ENCODE measurements at regions not wholly inside any gene's neighbourhood (a gene's known extent, or its start where the extent isn't known, plus 50 kb on each side); places are given as distances from the start of the nearest gene placed in this dataset.

DNA sequence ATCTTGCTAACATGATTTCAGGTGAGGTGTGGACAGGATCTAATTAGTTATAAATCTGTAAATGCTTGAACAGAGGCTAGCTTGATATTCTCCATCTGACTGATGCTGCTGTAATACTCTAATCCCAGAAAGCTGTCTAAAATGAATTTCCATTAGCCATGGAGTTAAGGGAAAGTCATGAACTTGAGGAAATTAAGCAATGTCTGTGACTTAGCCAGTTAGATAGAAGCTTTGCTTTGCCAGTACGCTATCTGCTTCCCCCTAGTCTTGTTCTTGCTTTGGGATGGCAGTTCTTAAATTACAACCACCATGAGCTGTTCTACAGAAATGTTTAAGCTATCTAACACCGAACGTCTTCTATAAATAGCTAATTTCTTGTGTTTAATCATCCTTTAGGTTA lies 195.7 kb downstream of the PRL start:
- H2BK120ac ChIP-seq (ENCODE audit: low read depth, low read length), result no peak overlapping the region
- H3K27ac ChIP-seq (ENCODE audit: low read depth, low read length), result no peak overlapping the region
- no peak overlapping the region for H4K8ac ChIP-seq (ENCODE audit: low read depth, low read length)
- H3K36me3 ChIP-seq (ENCODE audit: control insufficient read depth, insufficient read depth, low read length), result no peaks in the 10 kb centered on the region
- H3K79me2 ChIP-seq (ENCODE audit: control insufficient read depth, insufficient read depth, low read length), result no peaks in the 10 kb centered on the region
- no peaks in the 10 kb centered on the region for H3K79me1 ChIP-seq (ENCODE audit: low read length)
- H3K23ac ChIP-seq (ENCODE audit: low read length), result no peak overlapping the region
- no peak overlapping the region for H3K9ac ChIP-seq (ENCODE audit: low read length)
- no peak overlapping the region for H3K4me3 ChIP-seq (ENCODE audit: low read length)
- no peak overlapping the region for H2AK5ac ChIP-seq (ENCODE audit: low read length)
- no peak overlapping the region for H2BK5ac ChIP-seq (ENCODE audit: low read length)
- no peak overlapping the region for H2BK15ac ChIP-seq (replicated peaks; ENCODE audit: low read depth)
- no peaks in the 10 kb centered on the region for H3K4me1 ChIP-seq (ENCODE audit: control insufficient read depth, low read depth, low read length)
- H3K4ac ChIP-seq (ENCODE audit: low read depth, low read length), result no peak overlapping the region
- H3K4me2 ChIP-seq (ENCODE audit: low read length), result no peak overlapping the region
- no peaks in the 10 kb centered on the region for H3K27me3 ChIP-seq (ENCODE audit: insufficient read depth, low read length, poor library complexity)
- no peak overlapping the region for H3K56ac ChIP-seq (ENCODE audit: low read length)
- WGBS (ENCODE audit: extremely low coverage, insufficient coverage, low lambda C conversion rate), result no CpG with 5 or more reads among the region's 3 CpGs
- no peak for DNase-seq
- no peak overlapping the region for H4K5ac ChIP-seq (ENCODE audit: low read length)
- H3K18ac ChIP-seq (ENCODE audit: low read length), result no peak overlapping the region

DNA sequence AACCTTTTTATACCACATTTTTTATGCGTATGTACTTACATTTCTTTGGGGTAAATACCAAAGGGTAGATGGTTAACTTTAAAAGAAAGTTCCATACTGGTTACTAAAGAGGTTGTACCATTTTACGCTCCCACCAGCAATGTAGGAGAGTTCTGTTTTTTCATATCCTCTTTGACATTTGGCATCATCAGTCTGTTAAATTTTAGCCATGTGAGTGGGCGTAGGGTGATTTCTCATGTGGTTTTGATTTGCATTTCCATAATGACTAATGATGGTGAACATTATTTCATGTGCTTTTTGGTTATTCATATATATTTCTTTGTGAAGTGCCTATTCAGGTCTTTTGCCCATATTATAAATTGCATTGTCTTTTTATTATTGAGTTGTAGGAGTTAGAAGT lies 194.2 kb downstream of the PRL start:
- WGBS (ENCODE audit: extremely low coverage, insufficient coverage, low lambda C conversion rate), result no CpG with 5 or more reads among the region's 3 CpGs
- no peak overlapping the region for H3K4ac ChIP-seq (ENCODE audit: low read depth, low read length)
- no peak overlapping the region for H3K4me3 ChIP-seq (ENCODE audit: low read length)
- H3K36me3 ChIP-seq (ENCODE audit: control insufficient read depth, insufficient read depth, low read length), result no peaks in the 10 kb centered on the region
- H2BK15ac ChIP-seq (replicated peaks; ENCODE audit: low read depth), result no peak overlapping the region
- no peak overlapping the region for H2AK5ac ChIP-seq (ENCODE audit: low read length)
- H3K79me2 ChIP-seq (ENCODE audit: control insufficient read depth, insufficient read depth, low read length), result no peaks in the 10 kb centered on the region
- no peak overlapping the region for H3K9ac ChIP-seq (ENCODE audit: low read length)
- H3K79me1 ChIP-seq (ENCODE audit: low read length), result no peaks in the 10 kb centered on the region
- H3K27ac ChIP-seq (ENCODE audit: low read depth, low read length), result no peak overlapping the region
- DNase-seq, result no peak
- H4K8ac ChIP-seq (ENCODE audit: low read depth, low read length), result no peak overlapping the region
- H3K4me1 ChIP-seq (ENCODE audit: control insufficient read depth, low read depth, low read length), result no peaks in the 10 kb centered on the region
- no peak overlapping the region for H3K18ac ChIP-seq (ENCODE audit: low read length)
- no peak overlapping the region for H3K56ac ChIP-seq (ENCODE audit: low read length)
- H4K5ac ChIP-seq (ENCODE audit: low read length), result no peak overlapping the region
- H3K4me2 ChIP-seq (ENCODE audit: low read length), result no peak overlapping the region
- no peak overlapping the region for H3K23ac ChIP-seq (ENCODE audit: low read length)
- no peaks in the 10 kb centered on the region for H3K27me3 ChIP-seq (ENCODE audit: insufficient read depth, low read length, poor library complexity)
- no peak overlapping the region for H2BK120ac ChIP-seq (ENCODE audit: low read depth, low read length)
- no peak overlapping the region for H2BK5ac ChIP-seq (ENCODE audit: low read length)

DNA sequence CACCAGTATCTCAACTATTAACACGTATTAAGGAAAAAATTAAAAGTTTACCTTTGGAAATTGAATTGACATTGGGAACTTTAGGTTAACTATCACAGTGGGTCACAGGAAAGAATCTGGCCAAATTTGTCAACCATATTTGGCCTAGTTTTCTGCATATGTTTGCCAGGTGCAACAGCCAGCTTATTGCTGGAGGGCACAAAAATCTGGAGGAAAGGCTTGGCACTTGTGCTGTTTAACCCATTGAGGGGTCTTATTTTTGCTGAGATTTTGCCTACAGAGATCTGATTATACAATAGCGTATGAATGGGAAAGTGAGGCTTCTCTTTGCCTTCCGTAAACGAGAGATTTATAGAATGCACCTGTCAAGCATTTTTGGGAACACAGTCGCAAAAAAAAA lies 190.4 kb downstream of the PRL start:
- Histone ChIP-seq H2BK15ac (replicated peaks; ENCODE audit: low read depth) (no peak overlapping the region), H3K79me1 (ENCODE audit: low read length) (no peaks in the 10 kb centered on the region), H3K23ac (ENCODE audit: low read length) (no peak overlapping the region), H3K27me3 (ENCODE audit: insufficient read depth, low read length, poor library complexity) (no peaks in the 10 kb centered on the region), H3K9ac (ENCODE audit: low read length) (no peak overlapping the region), H3K36me3 (ENCODE audit: control insufficient read depth, insufficient read depth, low read length) (no peaks in the 10 kb centered on the region), H3K27ac (ENCODE audit: low read depth, low read length) (no peak overlapping the region), H3K56ac (ENCODE audit: low read length) (no peak overlapping the region), H3K4ac (ENCODE audit: low read depth, low read length) (no peak overlapping the region), H3K79me2 (ENCODE audit: control insufficient read depth, insufficient read depth, low read length) (no peaks in the 10 kb centered on the region), H3K4me2 (ENCODE audit: low read length) (no peak overlapping the region), H2AK5ac (ENCODE audit: low read length) (no peak overlapping the region), H3K18ac (ENCODE audit: low read length) (no peak overlapping the region), H3K4me3 (ENCODE audit: low read length) (no peak overlapping the region), H2BK120ac (ENCODE audit: low read depth, low read length) (no peak overlapping the region), H2BK5ac (ENCODE audit: low read length) (no peak overlapping the region), H3K4me1 (ENCODE audit: control insufficient read depth, low read depth, low read length) (no peaks in the 10 kb centered on the region), H4K8ac (ENCODE audit: low read depth, low read length) (no peak overlapping the region), H4K5ac (ENCODE audit: low read length) (no peak overlapping the region)
- no peak for DNase-seq
- WGBS (ENCODE audit: extremely low coverage, insufficient coverage, low lambda C conversion rate), result no CpG with 5 or more reads among the region's 5 CpGs

DNA sequence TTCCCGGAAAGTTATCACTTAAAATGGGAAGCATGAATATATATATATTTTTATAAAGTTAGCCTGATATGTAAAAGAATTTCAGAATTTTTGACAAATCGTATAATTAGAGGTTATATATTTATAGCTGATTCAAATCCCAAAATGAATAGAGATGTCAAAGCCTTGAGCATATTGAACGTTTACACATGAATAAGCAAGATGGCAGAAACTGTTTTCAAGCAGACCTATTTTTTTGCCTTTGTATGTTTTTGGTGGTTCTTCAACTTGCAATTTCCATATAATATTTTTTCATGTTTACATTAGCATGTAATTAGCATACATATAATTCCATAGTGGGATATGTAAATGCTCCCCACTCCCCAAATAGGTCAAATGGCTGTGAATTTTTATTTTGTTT lies 189.9 kb downstream of the PRL start:
- Histone ChIP-seq H2BK5ac (ENCODE audit: low read length) (no peak overlapping the region), H3K4me1 (ENCODE audit: control insufficient read depth, low read depth, low read length) (no peaks in the 10 kb centered on the region), H4K5ac (ENCODE audit: low read length) (no peak overlapping the region), H3K36me3 (ENCODE audit: control insufficient read depth, insufficient read depth, low read length) (no peaks in the 10 kb centered on the region), H3K23ac (ENCODE audit: low read length) (no peak overlapping the region), H2AK5ac (ENCODE audit: low read length) (no peak overlapping the region), H3K4ac (ENCODE audit: low read depth, low read length) (no peak overlapping the region), H3K18ac (ENCODE audit: low read length) (no peak overlapping the region), H2BK120ac (ENCODE audit: low read depth, low read length) (no peak overlapping the region), H4K8ac (ENCODE audit: low read depth, low read length) (no peak overlapping the region), H3K56ac (ENCODE audit: low read length) (no peak overlapping the region), H2BK15ac (replicated peaks; ENCODE audit: low read depth) (no peak overlapping the region), H3K27ac (ENCODE audit: low read depth, low read length) (no peak overlapping the region), H3K4me3 (ENCODE audit: low read length) (no peak overlapping the region), H3K79me1 (ENCODE audit: low read length) (no peaks in the 10 kb centered on the region), H3K79me2 (ENCODE audit: control insufficient read depth, insufficient read depth, low read length) (no peaks in the 10 kb centered on the region), H3K27me3 (ENCODE audit: insufficient read depth, low read length, poor library complexity) (no peaks in the 10 kb centered on the region), H3K4me2 (ENCODE audit: low read length) (no peak overlapping the region), H3K9ac (ENCODE audit: low read length) (no peak overlapping the region)
- 100% methylated on average over 1 of the region's 3 CpGs for WGBS (ENCODE audit: extremely low coverage, insufficient coverage, low lambda C conversion rate)
- no peak for DNase-seq

DNA sequence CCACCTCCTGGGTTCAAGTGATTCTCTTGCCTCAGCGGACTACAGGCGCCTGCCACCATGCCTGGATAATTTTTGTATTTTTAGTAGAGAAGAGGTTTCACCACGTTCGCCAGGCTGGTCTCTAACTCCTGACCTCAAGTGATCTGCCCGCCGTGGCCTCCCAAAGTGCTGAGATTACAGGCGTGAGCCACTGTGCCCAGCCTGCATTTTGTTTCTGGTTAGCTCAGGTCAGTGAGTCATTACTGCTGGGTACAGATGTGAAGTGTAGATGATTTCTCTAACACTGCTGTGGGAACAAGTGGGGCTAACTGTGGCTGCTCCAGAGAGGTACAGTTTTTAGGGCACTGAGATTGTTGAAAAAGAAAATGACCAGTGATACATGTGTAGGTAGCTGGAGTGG lies 188.6 kb downstream of the PRL start:
- Histone ChIP-seq H3K56ac (ENCODE audit: low read length) (no peak overlapping the region), H3K4me1 (ENCODE audit: control insufficient read depth, low read depth, low read length) (no peaks in the 10 kb centered on the region), H3K27me3 (ENCODE audit: insufficient read depth, low read length, poor library complexity) (no peaks in the 10 kb centered on the region), H2BK5ac (ENCODE audit: low read length) (no peak overlapping the region), H3K18ac (ENCODE audit: low read length) (no peak overlapping the region), H3K36me3 (ENCODE audit: control insufficient read depth, insufficient read depth, low read length) (no peaks in the 10 kb centered on the region), H3K23ac (ENCODE audit: low read length) (no peak overlapping the region), H3K9ac (ENCODE audit: low read length) (no peak overlapping the region), H3K27ac (ENCODE audit: low read depth, low read length) (no peak overlapping the region), H2AK5ac (ENCODE audit: low read length) (no peak overlapping the region), H3K4me3 (ENCODE audit: low read length) (no peak overlapping the region), H2BK15ac (replicated peaks; ENCODE audit: low read depth) (no peak overlapping the region), H3K4me2 (ENCODE audit: low read length) (no peak overlapping the region), H3K79me1 (ENCODE audit: low read length) (no peaks in the 10 kb centered on the region), H4K8ac (ENCODE audit: low read depth, low read length) (no peak overlapping the region), H4K5ac (ENCODE audit: low read length) (no peak overlapping the region), H2BK120ac (ENCODE audit: low read depth, low read length) (no peak overlapping the region), H3K79me2 (ENCODE audit: control insufficient read depth, insufficient read depth, low read length) (no peaks in the 10 kb centered on the region), H3K4ac (ENCODE audit: low read depth, low read length) (no peak overlapping the region)
- no CpG with 5 or more reads among the region's 7 CpGs for WGBS (ENCODE audit: extremely low coverage, insufficient coverage, low lambda C conversion rate)
- DNase-seq, result no peak

DNA sequence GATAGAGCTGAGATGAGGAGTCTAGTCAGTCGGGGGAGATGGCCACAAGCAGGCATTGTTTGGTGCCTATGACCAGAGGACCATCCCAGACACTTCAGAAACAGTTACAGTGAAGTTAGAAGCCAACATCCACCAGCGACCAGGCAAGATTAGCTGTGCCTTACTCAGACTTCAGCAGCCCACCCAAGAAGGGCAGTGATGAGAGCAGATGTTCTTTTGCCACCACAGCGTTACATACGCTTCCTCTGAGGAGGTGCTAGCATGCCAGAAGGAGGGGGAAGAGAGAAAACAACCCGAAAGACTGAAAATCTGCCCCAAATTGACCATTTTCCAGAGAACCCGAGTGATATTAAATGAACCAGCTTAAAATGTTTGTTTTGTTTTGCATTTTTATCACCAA lies 186.8 kb downstream of the PRL start:
- DNase-seq, result no peak
- WGBS (ENCODE audit: extremely low coverage, insufficient coverage, low lambda C conversion rate), result no CpG with 5 or more reads among the region's 6 CpGs

More for the DNA sequence above, 186.8 kb downstream of the PRL start:
- Histone ChIP-seq H3K4me2 (ENCODE audit: low read length) (no peak overlapping the region), H3K23ac (ENCODE audit: low read length) (no peak overlapping the region), H3K9ac (ENCODE audit: low read length) (no peak overlapping the region), H3K27me3 (ENCODE audit: insufficient read depth, low read length, poor library complexity) (no peaks in the 10 kb centered on the region), H3K4ac (ENCODE audit: low read depth, low read length) (no peak overlapping the region), H3K18ac (ENCODE audit: low read length) (no peak overlapping the region), H3K4me3 (ENCODE audit: low read length) (no peak overlapping the region), H4K5ac (ENCODE audit: low read length) (no peak overlapping the region), H3K36me3 (ENCODE audit: control insufficient read depth, insufficient read depth, low read length) (no peaks in the 10 kb centered on the region), H2AK5ac (ENCODE audit: low read length) (no peak overlapping the region), H4K8ac (ENCODE audit: low read depth, low read length) (no peak overlapping the region), H3K79me1 (ENCODE audit: low read length) (no peaks in the 10 kb centered on the region), H2BK5ac (ENCODE audit: low read length) (no peak overlapping the region), H3K27ac (ENCODE audit: low read depth, low read length) (no peak overlapping the region), H3K4me1 (ENCODE audit: control insufficient read depth, low read depth, low read length) (no peaks in the 10 kb centered on the region), H2BK15ac (replicated peaks; ENCODE audit: low read depth) (no peak overlapping the region), H3K56ac (ENCODE audit: low read length) (no peak overlapping the region), H3K79me2 (ENCODE audit: control insufficient read depth, insufficient read depth, low read length) (no peaks in the 10 kb centered on the region), H2BK120ac (ENCODE audit: low read depth, low read length) (no peak overlapping the region)

Measured in mesendoderm (in vitro differentiated cells).